Erythroblast (primary cell): ENCODE measurements at regions not wholly inside any gene's neighbourhood (a gene's known extent, or its start where the extent isn't known, plus 50 kb on each side); places are given as distances from the start of the nearest gene placed in this dataset.

Experiments
- GATA1 ChIP-seq: IDR thresholded peaks from 2 replicates; pipeline ENCODE4 v1.6.1; 2011; ENCODE audit warnings: low read depth, mild to moderate bottlenecking, control low read depth, low read length, moderate library complexity
- POLR2A ChIP-seq: IDR thresholded peaks from 2 replicates; pipeline ENCODE4 v1.6.1; 2011; ENCODE audit warnings: mild to moderate bottlenecking, low read length

GRCh38 chr20:41748756-41749582, 130.8 kb upstream of the CHD6 start:
- no peak for TF ChIP-seq POLR2A
- TF ChIP-seq GATA1, result no peak
